K562 (cell line): ENCODE measurements at regions not wholly inside any gene's neighbourhood (a gene's known extent, or its start where the extent isn't known, plus 50 kb on each side); places are given as distances from the start of the nearest gene placed in this dataset.

ENCODE experiments used
- ATAC-seq: fragments of 200-7000 bp; cut with Tn5 transposase; 3 replicates; pipeline ENCODE4 v1.9.1; 2020; ENCODE audit warnings: moderate library complexity
- BruUV-seq: library from RNA; stranded (reverse); fragments of 400-500 nt; replicated peaks from 2 replicates; lab custom pipeline; 2021; lab: Mats Ljungman, UMichigan
- CTCF ChIA-PET: fragments of 300-600 bp; formaldehyde crosslinking; extraction: SDS; loops from one replicate; lab custom pipeline; 2021; ENCODE audit warnings: low intra/inter-chr PET ratio; lab: Yijun Ruan, JAX
- POLR2A ChIA-PET: fragments of 300-600, 350-650 bp; sonication (Branson Sonifier 250); formaldehyde crosslinking; extraction: SDS; loops from one replicate; lab custom pipeline; 2021; ENCODE audit warnings: antibody characterized with exemption, inconsistent platforms; lab: Yijun Ruan, JAX
- DNase-seq, 4 experiments: peaks; one replicate each; pipeline versions ENCODE4 v3.0.0 to v3.0.0-alpha.2; 2011 to 2018; ENCODE audit warnings: low spot score in 3 of 4, mixed read lengths in 3 of 4; ENCODE audit errors: extremely low read depth in 1 of 4
- FAIRE-seq: peaks from 2 replicates; lab custom pipeline; 2011; peaks lifted over from hg19 to GRCh38; lab: Jason Lieb, UNC
- H2AFZ ChIP-seq: 2 replicates; pipeline ENCODE4 v1.6.0; 2011; ENCODE audit warnings: low read depth, low read length, control low read depth, inconsistent platforms
- H3K27ac ChIP-seq: fragments of 200-600 bp; 3 replicates; pipeline ENCODE4 v1.8.0; 2011; ENCODE audit warnings: low read depth, mild to moderate bottlenecking, control low read depth, inconsistent platforms, low read length, moderate library complexity, mixed read lengths; ENCODE audit errors: extremely low read depth
- H3K27me3 ChIP-seq, 2 experiments: fragments of 300-600 bp in 1 of 2; 2 replicates in 1 of 2; 3 replicates in 1 of 2; pipeline versions ENCODE4 v1.6.0 to v1.8.0; 2011; ENCODE audit warnings: inconsistent platforms in 2 of 2, low read length in 2 of 2, mild to moderate bottlenecking in 1 of 2, mixed read lengths in 1 of 2, moderate library complexity in 1 of 2; ENCODE audit not compliant: control insufficient read depth in 2 of 2, insufficient read depth in 2 of 2
- H3K36me3 ChIP-seq: fragments of 300-600 bp; 3 replicates; pipeline ENCODE4 v1.8.0; 2011; ENCODE audit warnings: mild to moderate bottlenecking, low read length, inconsistent platforms; ENCODE audit not compliant: control insufficient read depth, insufficient read depth
- H3K4me1 ChIP-seq, 2 experiments: fragments of 200-600 bp in 1 of 2; replicated peaks in 1 of 2; 2 replicates in 1 of 2; 3 replicates in 1 of 2; pipeline versions ENCODE4 v1.5.1 to v1.8.0; 2011; ENCODE audit warnings: inconsistent platforms in 2 of 2, low read length in 2 of 2, mild to moderate bottlenecking in 1 of 2, mixed read lengths in 1 of 2, moderate library complexity in 1 of 2; ENCODE audit not compliant: control insufficient read depth in 2 of 2, insufficient read depth in 2 of 2
- H3K4me2 ChIP-seq: 2 replicates; pipeline ENCODE4 v1.6.1; 2011; ENCODE audit warnings: low read length, control low read depth, inconsistent platforms, mixed read lengths; ENCODE audit not compliant: insufficient read depth
- H3K4me3 ChIP-seq: fragments of 200-600 bp; sonication (generic), shearing (Covaris generic); 2 replicates; pipeline ENCODE4 v1.5.1; 2016; ENCODE audit warnings: control low read depth, inconsistent platforms
- H3K79me2 ChIP-seq: fragments of 200-600 bp; 3 replicates; pipeline ENCODE4 v1.8.0; 2011; ENCODE audit warnings: low read length, inconsistent platforms; ENCODE audit not compliant: control insufficient read depth, insufficient read depth
- H3K9ac ChIP-seq, 2 experiments: 2 replicates each; pipeline versions ENCODE4 v1.6.0 to v1.6.1; 2011; ENCODE audit warnings: low read depth in 2 of 2, low read length in 2 of 2, control low read depth in 1 of 2, inconsistent platforms in 1 of 2, mild to moderate bottlenecking in 1 of 2, mixed read lengths in 1 of 2; ENCODE audit not compliant: insufficient read depth in 1 of 2
- H3K9me1 ChIP-seq: one replicate; pipeline ENCODE4 v1.6.0; 2011; ENCODE audit warnings: inconsistent platforms, mild to moderate bottlenecking, low read length, moderate library complexity; ENCODE audit not compliant: control insufficient read depth, insufficient read depth
- H3K9me3 ChIP-seq: replicated peaks from 2 replicates; pipeline ENCODE4 v1.5.1; 2011; ENCODE audit warnings: low read depth, low read length, inconsistent platforms; ENCODE audit not compliant: control insufficient read depth, insufficient read depth
- H4K20me1 ChIP-seq: replicated peaks from 2 replicates; pipeline ENCODE4 v1.6.1; 2011; ENCODE audit warnings: low read length, inconsistent platforms, mixed read lengths; ENCODE audit not compliant: control insufficient read depth, insufficient read depth
- ARNT ChIP-seq, 2 experiments: fragments of 450-650 bp; IDR thresholded peaks; 2 replicates each; pipeline ENCODE4 v1.6.1; 2016; ENCODE audit warnings: mild to moderate bottlenecking in 1 of 2
- CHAMP1 ChIP-seq: fragments of 450-650 bp; IDR thresholded peaks from 2 replicates; pipeline ENCODE4 v1.6.1; 2016; ENCODE audit warnings: mild to moderate bottlenecking
- E2F1 ChIP-seq: sonication (generic); formaldehyde crosslinking; IDR thresholded peaks from 2 replicates; pipeline ENCODE4 v1.8.1; 2023; ENCODE audit warnings: mild to moderate bottlenecking, missing genetic modification reagents, moderate library complexity
- GTF3C2 ChIP-seq: IDR thresholded peaks from 3 replicates; pipeline ENCODE4 v1.6.1; 2011; ENCODE audit warnings: borderline replicate concordance, mild to moderate bottlenecking, moderate library complexity; ENCODE audit not compliant: insufficient read length; ENCODE audit errors: extremely low read depth
- SPI1 ChIP-seq: IDR thresholded peaks from 2 replicates; pipeline ENCODE4 v1.6.1; 2011; ENCODE audit warnings: low read depth, low read length, control low read depth, borderline replicate concordance
- TAF7 ChIP-seq: fragments of 450-650 bp; IDR thresholded peaks from 2 replicates; pipeline ENCODE4 v1.6.1; 2016; ENCODE audit warnings: missing genetic modification characterization, missing compliant biosample characterization
- ZNF184 ChIP-seq: sonication (generic); formaldehyde crosslinking; IDR thresholded peaks from 2 replicates; pipeline ENCODE4 v1.5.0; 2020; ENCODE audit warnings: missing genetic modification reagents
- WGBS: fragments of 100-300 bp; shearing (Covaris generic); methylation state at CpG from one replicate; pipeline ENCODE4 v1.1.6; 2016; ENCODE audit warnings: low coverage, mixed read lengths; ENCODE audit not compliant: insufficient coverage; ENCODE audit errors: missing lambda C conversion rate; 5-methylcytosine and 5-hydroxymethylcytosine counted together
- in situ Hi-C: fragments of 300-500 bp; cut with MboI; formaldehyde crosslinking; loops from 4 replicates; pipeline ENCODE4 v1.15.0; 2018; ENCODE audit warnings: inconsistent platforms, mixed read lengths
- intact Hi-C: fragments of 100-400 bp; cut with micrococcal nuclease; formaldehyde crosslinking; loops from 2 replicates; pipeline ENCODE4 v1.14.2; 2022

GRCh38 chr1:187078916-187079315 lies 250.2 kb downstream of the PLA2G4A start:
- WGBS: 25% methylated on average over 2 of the region's 2 CpGs
- intact Hi-C loops (no loop called here), in situ Hi-C loops (no loop called here)
- Histone ChIP-seq H3K36me3 (no peaks in the 10 kb centered on the region), H2AFZ (no peak overlapping the region), H3K4me1 (peaks cover 0 to 6% of the 10 kb centered on the region in 2 experiments; a peak in 2 of 5 replicates), H4K20me1 (no peaks in the 10 kb centered on the region), H3K79me2 (peaks cover 8% of the 10 kb centered on the region; the same call in 2 of the 3 replicates), H3K9me1 (no peaks in the 10 kb centered on the region), H3K9ac (no peak overlapping the region), H3K27me3 (no peaks in the 10 kb centered on the region), H3K4me2 (no peak overlapping the region)
- ATAC-seq (no peak), DNase-seq (no peak)
- POLR2A ChIA-PET: interaction anchor here (1.7 kb wide), 1 partner anchor 10 kb away, joined by 3 read pairs; no protein-coding TSS in a partner anchor
- TF ChIP-seq CHAMP1: no peak
- no peak for TF ChIP-seq E2F1 (CRISPR knock-in tag)
- no peak for TF ChIP-seq TAF7
- no peak for TF ChIP-seq ARNT (IDR thresholded peaks at IDR 0.05)
- TF ChIP-seq GTF3C2: no peak
- TF ChIP-seq SPI1: no peak
- TF ChIP-seq ZNF184 (CRISPR knock-in tag): no peak
- TF ChIP-seq, all 486 proteins: peak for 0
- BruUV-seq: no TSS peak
- Histone ChIP-seq H3K9me3 (peaks cover 5% of the 10 kb centered on the region; the same call in 1 of the 2 replicates), H3K27ac (no peak overlapping the region), H3K4me3 (no peak overlapping the region)
- CTCF ChIA-PET: no interaction called here
- FAIRE-seq: no peak
